GM12892 (cell line): ENCODE measurements at regions not wholly inside any gene's neighbourhood (a gene's known extent, or its start where the extent isn't known, plus 50 kb on each side); places are given as distances from the start of the nearest gene placed in this dataset.

ENCODE experiments used
- DNase-seq: peaks from one replicate; pipeline ENCODE4 v3.0.0; 2011; ENCODE audit not compliant: insufficient read length
- FAIRE-seq: peaks from 2 replicates; lab custom pipeline; 2011; peaks lifted over from hg19 to GRCh38; lab: Jason Lieb, UNC
- POLR2A ChIP-seq: IDR thresholded peaks from 2 replicates; pipeline ENCODE4 v1.6.1; 2011; ENCODE audit warnings: low read depth, low read length, control low read depth
- POLR2AphosphoS5 ChIP-seq: IDR thresholded peaks from 2 replicates; pipeline ENCODE4 v1.6.1; 2011; ENCODE audit warnings: low read depth, low read length, control low read depth
- TAF1 ChIP-seq: IDR thresholded peaks from 2 replicates; pipeline ENCODE4 v1.6.1; 2011; ENCODE audit warnings: low read depth, mild to moderate bottlenecking, control low read depth, low read length, borderline replicate concordance

DNA sequence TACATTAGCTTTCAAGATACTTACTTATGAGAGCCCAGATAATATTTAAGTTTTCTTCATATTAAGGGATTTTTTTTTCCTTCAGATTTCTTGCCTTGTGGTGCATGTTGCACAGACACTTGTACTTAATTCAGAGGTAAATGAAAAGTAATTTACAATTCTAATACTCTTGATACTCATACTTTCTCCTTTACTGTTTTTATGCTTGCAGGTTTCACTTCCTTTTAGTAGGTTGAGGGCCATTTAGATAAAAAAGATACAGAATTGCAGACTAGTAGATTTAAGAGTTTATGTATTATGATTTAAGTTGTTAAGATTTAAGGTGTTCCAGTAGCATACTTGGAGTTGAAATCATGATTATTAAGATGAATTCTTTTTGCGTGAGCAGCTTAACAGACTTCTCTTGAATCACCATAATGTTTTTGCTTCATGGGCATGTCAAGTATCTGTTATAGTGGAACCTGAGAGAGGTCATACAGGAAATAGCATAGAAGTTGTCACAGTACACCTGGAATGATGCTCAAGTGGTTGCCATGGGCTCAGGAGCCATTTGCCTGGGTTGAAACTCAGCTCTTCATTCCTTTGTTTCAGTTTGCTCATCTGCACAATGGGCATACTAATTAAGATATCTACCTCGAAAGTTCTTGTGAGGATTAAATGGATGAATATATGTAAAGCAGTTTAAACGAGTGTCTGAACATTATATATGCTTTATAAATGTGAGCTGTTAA lies 174.8 kb upstream of the PRPS1L1 start:
- DNase-seq: no peak
- TF ChIP-seq POLR2A (no peak), TAF1 (no peak), POLR2AphosphoS5 (no peak)
- FAIRE-seq: no peak

DNA sequence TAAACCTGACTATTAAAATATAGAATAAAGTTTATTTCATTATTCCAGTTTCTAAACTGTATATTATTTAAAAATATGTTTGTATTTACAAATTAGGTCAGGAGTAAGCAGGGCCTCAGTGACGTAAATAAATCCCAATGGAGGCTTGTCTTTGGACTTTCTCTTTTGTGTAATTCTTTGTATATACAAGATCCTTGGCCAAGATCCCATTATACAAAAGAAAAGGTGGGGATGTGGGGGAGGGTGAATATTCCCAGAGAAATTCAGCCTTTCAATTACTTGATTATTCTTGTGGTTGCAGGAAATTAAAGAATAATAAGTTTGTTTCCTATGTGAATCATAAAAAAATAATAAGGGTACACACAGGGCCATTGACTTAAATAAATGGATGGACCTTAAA lies 178.7 kb upstream of the PRPS1L1 start:
- no peak for FAIRE-seq
- no peak for DNase-seq
- no peak for TF ChIP-seq TAF1
- TF ChIP-seq POLR2AphosphoS5: no peak
- TF ChIP-seq POLR2A: no peak

DNA sequence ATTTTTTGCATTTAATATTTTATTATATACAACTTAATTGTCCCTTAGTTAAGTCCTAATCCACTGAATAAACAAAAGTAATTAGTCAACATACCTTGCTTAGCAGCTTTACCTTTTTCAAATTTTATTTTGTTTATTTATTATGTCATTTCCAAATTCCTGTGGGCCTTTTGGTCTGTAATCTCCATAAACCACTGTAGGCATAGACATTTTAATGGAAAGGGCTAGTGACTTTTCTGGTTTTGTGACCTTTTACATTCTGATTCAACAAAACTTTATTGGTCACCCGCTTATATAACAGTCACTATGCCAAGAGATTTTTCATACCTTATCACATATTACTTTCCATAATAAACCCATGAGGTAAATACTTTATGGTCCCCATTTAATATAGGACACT lies 181.3 kb upstream of the PRPS1L1 start:
- TF ChIP-seq POLR2A: no peak
- TF ChIP-seq POLR2AphosphoS5: no peak
- TF ChIP-seq TAF1: no peak
- DNase-seq (no peak), FAIRE-seq (no peak)

DNA sequence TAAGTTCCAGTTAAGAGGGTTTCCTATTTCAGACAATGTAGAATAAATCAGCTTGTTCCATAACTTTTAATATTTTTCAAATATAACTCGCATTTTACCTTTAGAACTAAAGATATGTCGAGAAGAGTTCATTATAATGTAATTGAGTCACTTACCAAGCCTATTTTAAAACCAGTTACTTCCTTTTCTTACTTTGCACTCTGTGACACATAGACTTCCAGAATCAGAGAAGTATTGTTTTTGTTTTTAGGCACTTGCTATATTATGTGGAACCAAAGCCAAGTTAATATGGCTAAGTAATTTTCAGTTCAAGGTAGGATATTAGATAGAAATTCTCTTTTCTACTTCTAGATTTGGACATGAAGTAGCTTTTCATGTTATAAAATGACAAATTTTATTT lies 182.7 kb upstream of the PRPS1L1 start:
- FAIRE-seq: no peak
- TF ChIP-seq POLR2AphosphoS5 (no peak), POLR2A (no peak), TAF1 (no peak)

DNA sequence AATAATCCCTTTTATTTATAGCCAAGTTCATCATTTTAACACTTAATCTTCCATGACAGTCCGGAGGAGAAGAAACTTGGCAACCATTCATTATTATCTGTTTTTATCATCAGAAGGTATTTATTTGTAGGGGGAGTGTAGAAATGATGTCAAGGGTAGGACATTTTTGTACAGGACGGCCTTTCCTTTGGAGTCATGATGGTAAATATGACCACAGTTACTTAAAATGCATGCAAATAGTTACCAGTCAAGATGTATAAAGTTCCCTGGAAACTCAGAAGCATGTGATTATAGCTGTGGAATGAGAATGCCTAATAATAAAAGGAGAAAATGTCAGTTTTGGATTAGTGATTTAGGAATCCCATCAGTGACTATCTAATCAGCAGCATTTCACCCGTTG lies 183.1 kb upstream of the PRPS1L1 start:
- TF ChIP-seq TAF1 (no peak), POLR2A (no peak), POLR2AphosphoS5 (no peak)
- FAIRE-seq (no peak), DNase-seq (no peak)

More for the DNA sequence above, 182.7 kb upstream of the PRPS1L1 start:
- no peak for DNase-seq

DNA sequence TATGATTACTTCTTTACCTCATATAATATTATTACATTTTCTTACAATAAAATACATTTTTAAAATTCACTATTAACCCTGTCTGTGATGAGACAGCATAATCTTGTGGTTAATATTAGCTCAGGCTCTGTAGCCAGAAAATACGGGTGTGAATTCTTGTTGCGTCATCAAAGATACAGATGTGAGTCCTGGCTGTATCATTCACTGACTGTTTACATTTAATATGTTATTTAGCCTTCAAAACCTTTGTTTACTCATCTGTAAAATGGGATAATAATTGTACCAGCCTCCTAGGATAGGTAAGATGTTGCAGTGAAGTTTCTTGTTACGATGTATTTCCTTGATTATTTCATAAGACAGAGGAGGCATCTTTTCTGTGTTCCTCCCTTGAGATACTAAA lies 184.7 kb upstream of the PRPS1L1 start:
- no peak for TF ChIP-seq POLR2AphosphoS5
- TF ChIP-seq TAF1: no peak
- TF ChIP-seq POLR2A: no peak
- FAIRE-seq (no peak), DNase-seq (no peak)

DNA sequence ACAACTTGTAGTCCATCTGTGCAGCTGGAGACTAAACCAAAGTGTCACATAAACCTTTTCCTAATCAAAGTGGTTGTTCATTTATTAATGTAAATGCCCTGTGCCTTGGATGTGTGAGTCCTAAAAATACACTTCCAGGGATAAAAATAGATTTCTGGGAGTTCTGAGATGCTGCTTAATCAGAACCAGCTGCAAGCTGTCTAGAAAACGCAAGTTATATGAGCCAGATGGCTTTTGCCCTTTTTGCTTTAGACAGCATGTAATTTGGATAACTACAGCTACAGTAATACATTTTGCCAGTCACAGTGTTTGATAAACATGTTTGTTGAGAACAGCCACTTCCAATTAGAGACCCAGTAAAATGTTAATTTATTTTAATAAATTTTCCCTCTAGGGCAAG lies 185.1 kb upstream of the PRPS1L1 start:
- FAIRE-seq: no peak
- no peak for DNase-seq
- TF ChIP-seq POLR2AphosphoS5 (no peak), POLR2A (no peak), TAF1 (no peak)

DNA sequence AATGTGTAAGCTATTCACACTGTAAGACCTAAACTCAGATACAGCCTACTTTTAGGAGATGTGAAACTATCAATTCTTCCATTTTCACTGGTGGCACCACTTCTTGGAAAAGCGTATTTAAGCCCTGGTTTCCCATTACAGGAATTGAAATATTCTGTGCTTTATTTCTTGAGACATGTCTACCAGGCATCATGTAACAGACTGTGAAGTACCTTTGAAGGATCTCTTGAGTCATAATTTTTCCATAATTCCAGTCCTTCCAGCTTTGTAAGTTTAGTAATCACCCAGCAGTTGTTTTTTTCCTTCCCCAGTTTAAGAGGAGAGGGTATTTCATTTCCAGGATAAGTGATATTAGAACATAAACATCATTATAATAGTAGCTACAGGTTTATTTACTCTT lies 186.0 kb upstream of the PRPS1L1 start:
- no peak for DNase-seq
- TF ChIP-seq TAF1 (no peak), POLR2A (no peak), POLR2AphosphoS5 (no peak)
- no peak for FAIRE-seq

DNA sequence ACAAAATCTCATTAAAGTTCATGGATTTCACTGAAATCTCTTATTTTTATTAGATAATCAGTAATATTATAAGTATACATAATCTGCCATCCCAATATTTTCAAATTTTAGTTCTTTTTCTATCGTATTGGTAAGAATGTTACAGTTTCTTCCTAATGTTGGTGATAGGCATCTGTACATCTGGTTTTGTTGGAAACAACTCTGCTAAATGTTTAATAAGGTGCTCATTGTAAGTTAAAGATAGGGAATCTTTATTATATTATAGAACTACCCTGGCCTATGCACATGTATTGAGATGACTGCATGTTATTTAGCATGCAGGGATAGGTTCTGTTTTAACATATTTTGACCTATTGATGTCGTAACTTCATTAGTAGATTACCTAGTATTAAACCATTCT lies 188.6 kb upstream of the PRPS1L1 start:
- FAIRE-seq (no peak), DNase-seq (no peak)

DNA sequence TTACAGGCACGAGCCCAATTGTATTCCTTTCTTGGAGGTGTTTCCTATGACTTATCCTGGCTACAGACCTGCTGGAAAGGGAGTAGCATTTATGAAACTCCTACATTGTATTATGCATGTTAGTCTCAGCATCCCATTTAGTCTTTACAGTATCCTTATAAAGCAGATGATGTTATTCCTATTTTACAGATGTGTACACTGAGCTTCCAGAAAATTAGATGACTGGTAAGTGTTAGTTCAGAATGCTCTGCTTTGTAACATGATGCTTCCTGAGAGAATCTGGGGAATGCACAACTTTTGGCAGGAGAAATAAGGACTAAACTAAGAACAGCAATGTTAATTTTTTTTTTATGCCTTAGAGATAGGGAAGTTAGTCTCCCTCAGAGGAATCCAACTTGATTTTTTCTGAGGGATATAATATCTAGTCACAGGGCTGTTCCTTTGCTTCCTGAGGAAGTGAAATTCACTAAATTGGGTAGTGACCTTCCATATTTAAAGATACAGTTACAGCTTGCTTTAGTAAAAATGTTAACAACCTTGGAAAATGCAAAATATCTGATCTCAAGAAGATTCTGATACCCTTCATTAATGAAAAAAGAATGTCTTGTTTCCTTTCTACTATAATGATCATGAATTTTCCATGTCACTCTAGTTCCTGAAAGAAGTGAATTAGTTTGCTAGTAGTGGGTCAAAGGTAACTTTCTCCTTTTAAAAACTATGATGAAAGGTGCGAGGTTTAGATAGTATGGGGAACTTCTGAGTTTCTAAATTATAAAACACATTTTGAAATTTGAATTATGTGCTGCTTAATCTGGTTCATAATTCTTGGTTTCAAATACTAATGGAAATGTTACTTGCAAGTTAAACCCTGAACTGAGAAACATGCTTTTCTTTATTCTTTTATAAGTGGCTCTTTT lies 194.0 kb upstream of the PRPS1L1 start:
- TF ChIP-seq POLR2A (no peak), TAF1 (no peak), POLR2AphosphoS5 (no peak)
- FAIRE-seq (no peak), DNase-seq (no peak)

More for the DNA sequence above, 188.6 kb upstream of the PRPS1L1 start:
- TF ChIP-seq TAF1: no peak
- TF ChIP-seq POLR2A: no peak
- TF ChIP-seq POLR2AphosphoS5: no peak

DNA sequence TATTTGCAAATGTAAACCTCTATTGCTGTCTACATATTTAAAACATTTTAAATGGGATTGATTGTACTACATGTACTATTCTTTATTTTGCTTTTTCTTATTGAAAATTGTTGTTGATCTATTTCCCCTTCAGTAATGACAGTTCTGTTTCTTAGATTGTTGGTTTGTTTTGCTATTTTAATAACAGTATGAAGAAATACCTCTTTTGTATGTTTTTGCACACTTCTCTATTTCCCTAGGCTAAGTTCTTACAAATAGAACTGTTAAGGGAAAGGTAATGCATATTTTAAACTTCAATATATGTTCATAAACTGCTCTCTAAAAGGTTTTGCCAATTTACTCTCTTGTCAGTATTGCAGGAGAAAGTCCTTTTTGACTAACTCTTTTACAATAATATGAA lies 195.0 kb upstream of the PRPS1L1 start:
- no peak for DNase-seq
- no peak for TF ChIP-seq POLR2A
- no peak for TF ChIP-seq TAF1
- no peak for TF ChIP-seq POLR2AphosphoS5
- no peak for FAIRE-seq
